GM10266 (cell line): ENCODE measurements at regions not wholly inside any gene's neighbourhood (a gene's known extent, or its start where the extent isn't known, plus 50 kb on each side); places are given as distances from the start of the nearest gene placed in this dataset.

Experiments
- DNase-seq: peaks from one replicate; pipeline ENCODE4 v3.0.0; 2012; ENCODE audit errors: extremely low spot score
- TF ChIP-seq, protein P1 (sequence below): IDR thresholded peaks from 2 replicates; pipeline ENCODE4 v1.5.1; 2012; ENCODE audit warnings: mild to moderate bottlenecking, low read depth; ENCODE audit not compliant: control insufficient read depth, insufficient read depth; ENCODE audit errors: missing control alignments

DNA sequence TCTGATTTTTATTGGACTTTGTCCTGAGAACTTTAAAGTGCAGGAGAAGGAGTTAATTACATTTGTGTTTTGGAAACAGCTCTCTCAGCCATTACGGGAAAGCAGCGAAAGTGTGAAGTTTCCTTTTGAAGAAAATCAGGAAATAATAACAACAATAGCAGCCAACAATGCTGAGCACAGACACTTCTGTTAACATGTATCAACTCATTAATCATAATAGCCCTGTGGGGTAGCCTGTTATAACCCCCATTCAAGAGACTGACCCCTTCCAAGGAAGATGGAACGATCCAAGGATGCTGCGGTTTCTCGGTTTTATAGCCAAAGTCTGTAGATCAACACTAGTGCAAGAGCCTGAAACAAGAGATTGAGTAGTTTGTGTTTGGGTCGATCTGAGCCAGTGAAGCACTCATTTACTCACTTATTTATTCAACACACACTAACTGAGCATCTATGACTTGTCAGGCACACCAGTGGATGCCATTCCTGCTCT, 195.5 kb downstream of the DRD1 start:
- TF ChIP-seq, protein P1, sequence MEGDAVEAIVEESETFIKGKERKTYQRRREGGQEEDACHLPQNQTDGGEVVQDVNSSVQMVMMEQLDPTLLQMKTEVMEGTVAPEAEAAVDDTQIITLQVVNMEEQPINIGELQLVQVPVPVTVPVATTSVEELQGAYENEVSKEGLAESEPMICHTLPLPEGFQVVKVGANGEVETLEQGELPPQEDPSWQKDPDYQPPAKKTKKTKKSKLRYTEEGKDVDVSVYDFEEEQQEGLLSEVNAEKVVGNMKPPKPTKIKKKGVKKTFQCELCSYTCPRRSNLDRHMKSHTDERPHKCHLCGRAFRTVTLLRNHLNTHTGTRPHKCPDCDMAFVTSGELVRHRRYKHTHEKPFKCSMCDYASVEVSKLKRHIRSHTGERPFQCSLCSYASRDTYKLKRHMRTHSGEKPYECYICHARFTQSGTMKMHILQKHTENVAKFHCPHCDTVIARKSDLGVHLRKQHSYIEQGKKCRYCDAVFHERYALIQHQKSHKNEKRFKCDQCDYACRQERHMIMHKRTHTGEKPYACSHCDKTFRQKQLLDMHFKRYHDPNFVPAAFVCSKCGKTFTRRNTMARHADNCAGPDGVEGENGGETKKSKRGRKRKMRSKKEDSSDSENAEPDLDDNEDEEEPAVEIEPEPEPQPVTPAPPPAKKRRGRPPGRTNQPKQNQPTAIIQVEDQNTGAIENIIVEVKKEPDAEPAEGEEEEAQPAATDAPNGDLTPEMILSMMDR, result no peak

DNA sequence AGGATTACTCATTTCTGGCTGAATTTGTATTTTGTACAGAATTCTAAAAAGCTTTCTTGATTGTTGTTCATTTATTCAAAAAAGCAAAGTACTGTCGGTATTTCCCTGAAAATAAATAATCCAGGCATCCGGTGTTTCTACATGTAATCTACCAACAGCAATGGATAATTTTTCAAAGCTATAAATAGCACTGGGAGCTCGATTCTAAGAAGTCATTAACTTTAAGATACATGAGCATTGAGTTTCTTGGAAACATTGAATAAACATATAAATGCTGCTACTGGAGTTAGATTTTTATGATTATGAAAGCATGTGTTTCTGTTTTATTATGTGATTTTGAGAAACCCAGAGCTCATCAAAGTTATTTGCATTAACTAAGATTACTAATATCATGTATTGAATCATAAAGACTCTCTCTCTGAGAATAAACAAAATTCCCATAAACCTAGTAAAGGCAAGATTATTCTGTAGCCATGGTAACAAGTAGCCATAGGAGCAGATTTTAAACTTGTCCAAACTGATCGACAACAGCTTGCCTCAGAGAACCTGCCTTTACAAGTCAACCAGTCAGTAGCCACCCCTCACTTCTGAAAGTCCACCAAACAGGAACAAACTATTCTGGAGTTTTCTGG, 197.0 kb downstream of the DRD1 start:
- TF ChIP-seq, protein P1, result no peak
- DNase-seq, result no peak

More for the DNA sequence above, 195.5 kb downstream of the DRD1 start:
- DNase-seq, result no peak

DNA sequence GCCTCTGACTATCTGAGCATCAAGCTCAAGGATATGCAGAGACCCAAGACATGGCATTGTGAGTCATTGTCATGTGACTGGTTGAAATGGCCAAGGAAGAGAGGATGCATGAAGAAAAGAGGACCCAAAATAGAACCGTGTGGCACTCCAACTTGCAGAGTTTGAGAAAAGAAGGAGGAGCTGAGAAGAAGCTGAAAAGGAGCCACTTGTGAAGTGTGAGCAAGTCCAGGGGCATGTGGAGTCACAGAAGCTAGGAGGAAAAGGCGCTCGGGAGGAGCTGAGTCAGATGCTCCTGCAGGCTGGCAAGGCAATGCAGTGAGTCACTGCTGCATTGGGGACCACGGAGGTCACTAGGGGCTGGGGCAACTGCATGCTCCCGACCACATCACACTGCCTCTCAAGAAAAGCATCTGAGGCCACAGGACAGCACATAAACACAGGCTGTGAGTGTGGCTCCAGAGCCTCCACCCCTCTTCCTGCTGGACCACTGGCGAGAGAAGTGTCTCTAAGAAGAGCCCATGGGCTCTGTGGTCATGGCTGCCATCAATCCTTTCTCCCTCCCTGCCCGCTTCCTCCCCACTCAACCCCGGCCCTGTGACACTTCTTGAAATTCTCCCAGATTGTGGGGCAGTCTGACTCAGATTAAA, 197.6 kb downstream of the DRD1 start:
- no peak for DNase-seq
- TF ChIP-seq, protein P1, result no peak

DNA sequence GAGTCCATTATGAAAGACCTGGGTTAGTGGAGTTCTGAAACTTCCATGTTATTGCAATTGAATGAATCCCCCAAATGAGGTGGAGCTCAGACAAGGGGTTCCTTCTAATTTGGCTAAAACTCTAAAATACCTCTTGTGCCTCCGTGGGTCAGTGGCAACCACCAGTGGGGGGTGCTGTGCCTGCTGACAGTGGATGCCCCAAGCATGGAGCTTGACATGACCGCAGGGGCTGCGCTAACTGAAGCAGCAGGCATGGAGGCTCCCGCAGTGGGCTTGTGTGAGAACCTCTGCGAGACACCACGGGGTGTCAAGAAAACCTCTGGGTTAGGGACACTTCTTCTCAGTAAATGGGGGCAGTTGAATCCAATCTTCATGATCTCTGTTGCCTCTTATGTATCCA, 200.5 kb downstream of the DRD1 start:
- TF ChIP-seq, protein P1, result no peak

DNA sequence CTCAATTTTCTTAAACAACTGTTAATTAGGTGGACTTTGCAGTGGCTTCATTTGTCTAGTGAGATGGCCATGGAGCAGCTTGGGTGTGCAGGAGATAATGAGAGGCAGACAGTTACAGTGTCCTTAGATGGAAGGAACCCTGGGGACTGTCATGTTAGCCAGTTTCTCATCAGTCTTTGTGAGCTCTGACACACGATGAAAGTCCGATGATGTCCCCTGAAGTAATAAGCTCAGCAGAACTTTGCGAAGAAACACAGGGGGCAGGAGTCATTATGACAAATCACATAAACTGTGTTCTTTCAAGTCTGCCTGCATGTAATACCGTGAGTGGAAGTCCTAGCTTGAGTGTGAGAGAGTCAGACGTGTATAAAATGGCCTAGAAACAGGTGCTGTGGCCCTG, 201.8 kb downstream of the DRD1 start:
- no peak for DNase-seq
- TF ChIP-seq, protein P1, result no peak

More for the DNA sequence above, 200.5 kb downstream of the DRD1 start:
- no peak for DNase-seq

DNA sequence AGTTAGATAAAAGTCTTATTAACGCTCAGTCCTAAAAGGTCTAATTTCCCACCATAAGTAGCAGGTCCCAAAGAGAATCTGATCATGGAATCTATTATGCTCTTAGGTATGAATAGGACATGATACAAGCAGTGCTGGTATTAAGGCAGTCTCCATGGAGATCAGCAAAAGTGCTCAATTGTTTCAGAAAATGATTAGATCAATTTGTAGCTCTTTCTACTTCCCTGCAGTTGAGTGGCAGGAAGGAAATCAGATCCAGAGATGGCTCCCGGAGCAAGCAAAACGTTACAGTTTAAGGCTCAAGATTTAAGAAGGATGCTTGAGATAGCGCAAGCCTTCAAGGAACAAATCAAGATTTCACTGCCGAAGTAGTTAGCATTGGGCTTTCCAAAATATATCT, 205.7 kb downstream of the DRD1 start:
- TF ChIP-seq, protein P1, result no peak
- DNase-seq, result no peak

DNA sequence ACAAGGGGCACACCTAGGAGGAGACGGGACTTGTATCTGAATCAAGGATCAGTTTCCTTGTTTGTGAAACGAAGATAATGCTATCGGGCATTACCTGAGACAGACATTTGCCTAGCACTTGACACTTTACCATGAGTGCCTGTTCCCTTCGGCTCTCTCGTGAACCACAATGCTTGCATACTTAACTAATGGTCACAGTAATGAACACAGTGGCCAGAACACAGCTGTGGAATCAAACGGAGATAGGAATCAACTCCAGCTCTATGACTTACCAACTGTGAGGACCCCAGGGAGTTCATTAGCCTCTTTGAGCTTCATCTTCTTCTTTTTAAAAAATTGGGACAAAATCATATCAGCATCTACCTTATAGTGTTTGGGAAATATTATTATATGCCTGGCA, 207.8 kb downstream of the DRD1 start:
- TF ChIP-seq, protein P1, result no peak
- DNase-seq, result no peak
